D341Med (cell line): ENCODE measurements at regions not wholly inside any gene's neighbourhood (a gene's known extent, or its start where the extent isn't known, plus 50 kb on each side); places are given as distances from the start of the nearest gene placed in this dataset.
"Not testable (repeated sequence)": the region's sequence is repeated elsewhere in the genome, so short reads cannot be mapped to it uniquely, and the experiment has no call there.

ENCODE experiments used
- DNase-seq: peaks from one replicate; pipeline ENCODE4 v3.0.0; 2012; ENCODE audit warnings: low spot score

GRCh38 chr9:92242260-92243136, 51.0 kb downstream of the IARS1 start:
- DNase-seq, result peak; percentile 36

- no peak for DNase-seq
Measured at GRCh38 chr9:92236915-92237314, 56.6 kb downstream of the IARS1 start.

DNA sequence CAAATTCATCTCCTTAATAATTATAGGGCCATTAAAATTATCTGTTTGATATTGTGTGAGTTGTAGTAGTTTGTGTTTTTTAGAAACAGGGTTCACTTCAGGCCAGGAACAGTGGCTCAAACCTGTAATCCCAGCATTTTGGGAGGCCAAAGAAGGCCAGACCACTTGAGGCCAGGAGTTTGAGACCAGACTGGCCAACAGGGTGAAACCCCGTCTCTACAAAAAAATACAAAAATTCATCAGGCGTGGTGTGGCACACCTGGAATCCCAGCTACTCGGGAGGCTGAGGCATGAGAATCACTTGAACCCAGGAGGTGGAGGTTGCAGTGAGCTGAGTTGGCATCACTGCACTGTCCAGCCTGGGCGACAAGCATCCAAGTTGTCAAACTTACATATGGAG, 57.0 kb downstream of the IARS1 start:
- no peak for DNase-seq

- no peak for DNase-seq
Measured at GRCh38 chr9:92234514-92234913, 59.0 kb downstream of the IARS1 start.

DNA sequence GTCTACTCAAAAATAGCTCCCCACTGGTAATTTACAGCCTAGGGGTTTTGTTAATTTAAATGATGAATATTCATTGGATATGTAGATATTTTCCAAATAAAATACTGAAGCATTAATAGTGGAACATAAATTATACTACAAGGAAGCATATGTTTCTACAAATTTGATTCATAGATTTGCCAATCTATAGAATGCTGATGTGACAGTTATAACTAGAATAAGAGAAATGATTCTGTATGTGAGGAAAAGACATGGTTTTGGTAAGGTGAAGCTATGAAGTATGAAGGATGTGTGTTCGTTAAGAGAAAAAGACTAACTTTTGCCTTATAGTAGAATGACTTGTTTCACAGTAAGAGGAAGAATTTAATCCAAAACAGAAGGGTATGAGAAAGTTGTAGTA, 61.3 kb downstream of the IARS1 start:
- no peak for DNase-seq

DNA sequence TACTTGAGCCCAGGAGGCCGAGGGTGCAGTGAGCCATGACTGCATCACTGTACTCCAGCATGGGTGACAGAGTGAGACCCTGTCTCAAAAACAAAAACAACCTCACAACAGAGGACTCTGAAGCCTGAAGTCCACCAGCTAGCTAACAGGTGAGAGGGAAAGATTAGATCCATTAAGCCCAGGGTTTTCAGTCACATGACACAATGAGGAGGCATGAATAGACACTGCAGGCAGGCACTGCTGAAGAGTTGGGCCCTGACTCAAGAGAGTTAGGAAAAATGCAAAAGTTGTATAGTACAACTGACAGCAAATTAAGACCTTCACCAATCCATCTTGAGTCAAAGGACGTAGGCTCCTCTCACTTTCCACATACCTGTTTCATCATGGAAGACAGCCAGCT, 64.9 kb downstream of the IARS1 start:
- DNase-seq, result no peak

- no peak for DNase-seq
Measured at GRCh38 chr9:92224177-92224576, 69.3 kb downstream of the IARS1 start.

DNA sequence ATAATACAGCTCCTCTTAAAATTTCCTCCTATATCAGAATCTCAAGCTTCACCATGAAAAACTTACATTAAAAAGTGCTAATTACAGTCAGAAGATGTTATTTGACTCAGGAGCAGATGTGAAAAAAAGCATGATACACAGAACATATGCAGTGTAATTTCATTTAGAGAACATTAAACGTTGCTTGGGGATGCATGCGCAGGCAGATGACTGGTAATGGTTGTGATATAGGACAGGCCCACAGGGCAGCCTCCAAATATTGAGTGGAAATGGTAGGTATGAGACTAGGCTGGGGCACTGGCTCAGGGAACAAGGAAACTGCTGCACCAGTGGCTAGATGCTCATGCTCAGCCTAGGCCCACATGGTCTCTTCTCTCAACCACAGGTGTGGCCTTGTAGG, 69.7 kb downstream of the IARS1 start:
- no peak for DNase-seq

GRCh38 chr9:92208693-92209524, 84.6 kb downstream of the IARS1 start:
- DNase-seq, result no peak

DNA sequence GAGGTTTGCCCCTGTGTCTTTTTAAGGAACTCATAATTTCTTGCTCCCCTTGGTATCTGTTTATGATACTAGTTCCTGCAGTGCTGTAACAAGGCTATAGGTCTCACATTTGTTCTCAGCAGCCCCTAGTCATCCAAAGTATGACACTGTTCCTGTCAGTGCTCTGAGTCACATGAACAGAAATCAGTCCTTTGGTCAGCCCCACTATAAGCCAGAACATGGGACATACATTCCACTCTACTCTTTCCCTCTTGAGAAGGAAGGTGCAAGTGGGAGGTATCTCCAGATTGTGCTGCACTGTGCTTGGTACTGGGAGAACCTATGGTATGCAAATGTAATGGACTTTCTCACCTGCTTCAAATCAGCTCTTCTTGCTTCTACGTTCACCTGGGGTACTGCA, 87.0 kb downstream of the IARS1 start:
- DNase-seq, result no peak

DNA sequence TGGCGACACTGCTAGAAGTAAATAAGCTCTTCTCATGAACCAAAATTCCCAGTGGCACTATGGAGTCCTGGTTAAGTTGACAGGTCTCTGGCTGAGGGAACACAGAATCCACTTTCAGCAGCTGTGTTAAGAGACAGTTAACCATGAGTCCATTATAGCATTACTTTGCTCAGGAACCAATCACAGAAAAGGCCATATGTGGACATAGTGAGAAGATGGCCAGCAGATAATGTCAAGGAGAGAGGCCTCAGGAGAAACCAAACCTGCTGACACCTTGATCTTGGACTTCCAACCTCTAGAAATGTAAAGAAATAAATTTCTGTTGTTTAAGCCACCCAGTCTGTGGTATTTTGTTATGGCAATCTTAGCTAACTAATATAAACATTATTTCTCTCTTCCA, 88.7 kb upstream of the SPTLC1 start:
- DNase-seq, result not testable (repeated sequence)

DNA sequence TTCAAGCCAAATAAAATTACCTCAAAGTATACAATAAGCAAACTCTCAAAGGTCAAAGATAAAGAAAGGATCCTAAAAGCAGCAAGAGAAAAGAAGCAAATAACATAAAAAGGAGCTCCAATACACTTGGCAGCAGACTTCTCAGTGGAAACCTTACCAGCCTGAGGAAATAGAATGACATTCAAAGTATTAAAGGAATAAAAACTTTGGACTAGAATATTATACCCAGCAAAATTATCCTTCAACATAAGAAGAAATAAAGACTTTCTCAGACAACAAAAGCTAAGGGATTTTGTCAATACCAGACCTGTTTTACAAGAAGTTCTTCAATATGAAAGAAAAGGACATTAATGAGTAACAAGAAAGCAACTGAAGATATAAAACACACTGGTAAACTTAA, 83.0 kb upstream of the SPTLC1 start:
- not testable (repeated sequence) for DNase-seq

DNA sequence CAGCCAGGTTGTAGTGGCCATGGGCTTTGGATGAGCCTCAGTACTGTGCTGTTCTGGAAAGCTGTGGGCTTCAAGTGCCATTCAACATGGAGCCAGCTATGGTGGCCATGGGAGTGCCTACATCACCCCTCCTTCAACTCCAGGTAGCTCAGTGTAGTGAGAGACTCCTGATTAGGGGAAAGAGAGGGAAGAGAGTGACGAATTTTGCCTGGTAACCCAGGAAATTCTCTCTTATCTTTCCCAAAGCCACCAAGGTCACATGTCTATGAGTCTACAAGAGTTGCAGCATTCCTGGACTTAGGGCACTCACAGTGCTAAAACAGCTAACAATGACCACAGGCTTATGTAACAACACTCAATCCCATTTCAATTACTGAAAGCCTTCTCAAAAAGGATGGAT, 81.7 kb upstream of the SPTLC1 start:
- no peak for DNase-seq

DNA sequence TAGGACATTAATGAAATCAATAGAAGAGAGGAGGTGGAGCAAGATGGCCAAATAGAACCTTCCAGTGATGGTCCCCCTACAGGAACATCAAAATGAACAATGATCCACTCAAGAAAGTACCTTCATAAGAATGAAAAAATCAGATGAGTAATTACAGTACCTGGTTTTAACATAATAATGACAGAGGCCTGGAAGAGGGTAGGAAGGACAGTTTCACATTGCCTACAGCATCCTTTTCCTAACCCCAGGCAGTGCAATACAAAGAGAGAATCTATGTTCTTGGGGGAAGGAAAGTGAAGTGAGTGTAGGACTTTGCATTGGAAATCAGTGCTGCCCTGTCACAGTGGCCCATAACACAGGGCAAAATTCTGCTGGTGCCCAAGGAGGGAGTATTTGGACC, 81.2 kb upstream of the SPTLC1 start:
- DNase-seq, result no peak

GRCh38 chr9:92191801-92192200, 76.6 kb upstream of the SPTLC1 start:
- DNase-seq, result no peak

GRCh38 chr9:92190536-92190790, 75.2 kb upstream of the SPTLC1 start:
- DNase-seq, result no peak

- no peak for DNase-seq
Measured at GRCh38 chr9:92189782-92190535, 74.7 kb upstream of the SPTLC1 start.

DNA sequence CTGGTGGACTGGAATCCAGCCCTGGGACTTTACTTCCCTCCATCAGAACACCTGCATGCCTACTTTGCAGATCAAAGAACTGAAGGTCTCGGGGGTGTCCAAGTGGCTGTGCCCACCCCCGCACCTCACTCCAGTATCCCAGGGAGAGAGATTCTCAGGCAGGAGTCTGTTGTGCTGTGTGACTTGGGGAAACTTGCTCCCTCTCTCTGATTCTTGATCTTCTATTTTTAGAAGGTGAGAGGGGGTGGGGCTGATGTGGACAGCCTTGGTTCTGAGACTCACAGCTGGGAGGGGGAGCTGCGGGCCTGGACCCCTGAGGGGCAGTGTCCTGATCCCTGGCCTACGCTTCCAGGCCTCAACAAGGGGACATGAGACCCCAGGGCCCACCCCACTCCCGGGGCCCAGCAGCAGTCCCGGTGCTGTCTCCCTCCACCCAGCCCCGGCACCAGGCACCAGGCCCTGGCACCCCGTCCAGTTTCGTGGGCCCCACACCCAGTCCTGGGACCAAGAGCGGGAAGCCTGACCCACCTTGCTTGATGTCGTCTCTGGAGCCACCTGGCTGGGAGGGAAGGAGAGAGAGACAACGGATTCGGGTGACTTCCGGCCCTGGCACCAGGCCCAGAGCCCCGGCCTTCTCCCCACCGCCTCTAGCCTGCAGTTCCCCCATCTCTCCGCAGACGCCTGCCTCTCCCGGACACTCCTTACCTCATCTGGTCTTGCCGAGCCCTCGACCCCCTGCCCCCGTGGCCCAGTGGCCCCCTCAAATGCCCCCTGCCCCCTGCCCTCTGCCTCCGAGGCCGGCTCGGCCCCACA, 74.0 kb upstream of the SPTLC1 start:
- DNase-seq, result no peak

DNA sequence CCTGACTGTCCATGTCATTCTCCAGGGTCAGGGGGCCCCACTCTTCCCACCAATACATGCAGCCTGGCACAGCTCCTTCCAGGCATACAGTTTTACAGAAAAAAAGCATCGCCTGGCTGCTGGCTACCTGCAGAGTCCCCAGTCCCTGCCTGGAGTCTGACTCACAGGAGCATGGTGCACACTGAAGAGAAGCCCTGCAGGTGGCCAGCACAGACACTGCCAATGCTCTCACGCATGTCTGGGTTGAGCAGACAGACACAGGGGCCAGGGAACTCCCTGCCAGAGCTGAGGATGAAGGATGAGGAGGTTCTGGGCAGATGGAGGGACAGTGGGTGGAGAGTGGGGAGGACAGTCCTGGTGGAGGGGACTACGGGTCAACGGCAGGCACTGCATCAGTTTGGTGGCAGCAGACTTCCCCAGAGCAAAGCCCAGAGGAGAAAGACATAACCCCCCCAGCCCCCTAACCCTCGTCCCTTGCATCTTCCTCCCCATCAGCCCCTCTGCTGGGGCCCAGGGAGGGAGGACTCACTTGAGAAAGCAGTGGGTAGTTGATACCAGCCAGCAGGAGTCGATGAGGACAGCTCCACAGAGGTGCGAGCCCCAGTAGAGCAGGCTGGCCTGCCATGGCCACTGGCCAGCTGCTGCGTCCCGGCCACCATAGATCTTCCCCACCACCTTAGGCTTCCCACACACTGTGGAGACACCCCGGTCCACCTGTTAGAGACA, 72.9 kb upstream of the SPTLC1 start:
- no peak for DNase-seq

DNA sequence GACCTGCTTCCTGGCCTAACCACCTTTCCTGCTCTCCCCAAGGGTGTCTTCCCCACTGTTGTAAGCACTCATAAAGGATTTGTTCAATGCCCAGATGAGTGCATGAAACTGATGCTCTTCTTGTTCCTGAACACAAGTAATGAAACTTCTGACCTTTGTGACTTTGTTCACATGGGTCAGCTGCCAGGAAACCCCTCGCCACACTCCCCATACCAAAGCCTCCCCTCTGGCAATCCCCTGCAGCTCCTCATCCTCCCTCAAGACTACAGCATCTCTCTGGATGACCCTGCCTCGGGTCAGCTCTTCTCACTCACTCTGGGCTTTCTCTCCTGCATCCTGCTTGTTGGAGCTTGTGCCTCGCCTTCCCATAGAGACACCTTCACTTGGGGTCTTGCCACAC, 72.2 kb upstream of the SPTLC1 start:
- DNase-seq, result no peak

DNA sequence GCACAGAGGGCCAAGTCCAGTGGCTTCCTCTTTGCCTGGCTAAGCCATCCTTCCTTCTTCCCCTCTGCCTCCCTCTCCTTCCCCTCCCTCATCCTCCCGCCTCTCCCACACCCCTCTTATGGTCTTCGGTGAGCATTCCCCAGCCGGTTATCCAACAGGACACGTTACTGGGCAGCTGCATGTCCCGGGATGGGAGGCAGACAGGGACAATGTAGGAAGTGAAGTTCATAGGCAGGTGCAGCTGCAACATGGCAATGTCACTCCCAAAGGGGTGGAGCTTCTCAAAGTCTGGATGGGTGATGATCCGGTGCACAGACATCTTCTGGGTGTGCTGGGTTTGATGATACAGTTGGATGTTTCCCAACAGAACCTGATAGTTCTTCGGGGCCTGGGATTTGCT, 71.4 kb upstream of the SPTLC1 start:
- DNase-seq, result no peak
